ENCODE measurements at regions not wholly inside any gene's neighbourhood (a gene's known extent, or its start where the extent isn't known, plus 50 kb on each side); places are given as distances from the start of the nearest gene placed in this dataset.

- WGBS, 2 donors, result 81 to 86% methylated on average over 1 of the region's 1 CpG
- ATAC-seq, result no peak
- Histone ChIP-seq H3K27me3 (no peaks in the 10 kb centered on the region), H3K27ac (no peak overlapping the region), H3K4me1 (no peaks in the 10 kb centered on the region), H3K9me3 (no peaks in the 10 kb centered on the region), H3K36me3 (no peaks in the 10 kb centered on the region), H3K4me3 (no peak overlapping the region)
- no peak for TF ChIP-seq CTCF (IDR thresholded peaks at IDR 0.05)
- no peak for DNase-seq
- intact Hi-C loops (cut with DNase I), result no loop called here
Observed at GRCh38 chr11:29171360-29171950, 845.4 kb downstream of the KCNA4 start.

DNA sequence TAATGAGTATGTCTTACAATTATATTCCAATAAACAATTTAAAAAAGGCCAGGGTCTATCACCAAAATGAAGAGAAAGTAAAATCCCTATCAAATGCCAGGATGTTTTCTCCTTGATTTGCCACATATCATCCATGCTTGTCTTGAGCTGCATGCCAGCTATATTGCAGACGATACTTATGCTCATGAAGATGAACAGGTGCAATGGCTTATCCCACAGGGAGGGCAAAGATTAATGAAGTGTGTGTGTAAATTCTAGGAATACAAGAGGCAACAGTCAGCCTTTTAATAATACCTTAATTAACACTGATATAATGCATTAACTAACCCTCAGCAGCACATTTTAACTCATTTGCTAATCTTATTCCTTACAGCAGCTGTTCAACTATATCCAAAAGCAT lies 850.5 kb downstream of the KCNA4 start:
- H3K27ac ChIP-seq, result no peak overlapping the region
- ATAC-seq, result no peak
- DNase-seq, result no peak
- no peak for TF ChIP-seq CTCF (IDR thresholded peaks at IDR 0.05)
- no peaks in the 10 kb centered on the region for H3K27me3 ChIP-seq
- no peaks in the 10 kb centered on the region for H3K9me3 ChIP-seq
- H3K4me3 ChIP-seq, result no peak overlapping the region
- no peaks in the 10 kb centered on the region for H3K36me3 ChIP-seq
- no peaks in the 10 kb centered on the region for H3K4me1 ChIP-seq
- intact Hi-C loops (cut with DNase I), result no loop called here
- 79 to 84% methylated on average over 1 of the region's 1 CpG for WGBS, 2 donors

- no peak for TF ChIP-seq CTCF (IDR thresholded peaks at IDR 0.05)
- no peaks in the 10 kb centered on the region for H3K36me3 ChIP-seq
- WGBS, 2 donors, result 68 to 70% methylated on average over 2 of the region's 2 CpGs
- H3K4me1 ChIP-seq, result no peaks in the 10 kb centered on the region
- H3K9me3 ChIP-seq, result no peaks in the 10 kb centered on the region
- no peak overlapping the region for H3K27ac ChIP-seq
- no peaks in the 10 kb centered on the region for H3K27me3 ChIP-seq
- no peak for DNase-seq
- intact Hi-C loops (cut with DNase I), result no loop called here
- H3K4me3 ChIP-seq, result no peak overlapping the region
- no peak for ATAC-seq
Observed at GRCh38 chr11:29163231-29163630, 853.6 kb downstream of the KCNA4 start.

- no peak overlapping the region for H3K4me3 ChIP-seq
- no peaks in the 10 kb centered on the region for H3K27me3 ChIP-seq
- H3K27ac ChIP-seq, result no peak overlapping the region
- intact Hi-C loops (cut with DNase I), result no loop called here
- DNase-seq (no peak), ATAC-seq (no peak)
- H3K4me1 ChIP-seq, result no peaks in the 10 kb centered on the region
- no peaks in the 10 kb centered on the region for H3K36me3 ChIP-seq
- TF ChIP-seq CTCF (IDR thresholded peaks at IDR 0.05), result no peak
- WGBS, 2 donors, result 81 to 83% methylated on average over 2 of the region's 2 CpGs
- H3K9me3 ChIP-seq, result no peaks in the 10 kb centered on the region
Observed at GRCh38 chr11:29162491-29162890, 854.3 kb downstream of the KCNA4 start.
